BE2C (cell line): ENCODE measurements at regions not wholly inside any gene's neighbourhood (a gene's known extent, or its start where the extent isn't known, plus 50 kb on each side); places are given as distances from the start of the nearest gene placed in this dataset.

Experiments
- DNase-seq: peaks from one replicate; pipeline ENCODE4 v3.0.0-alpha.2; 2020
- H3K27me3 ChIP-seq: fragments of 250-450 bp; sonication (Bioruptor Pico); 2 replicates; pipeline ENCODE4 v1.5.1; 2020; ENCODE audit warnings: mild to moderate bottlenecking
- H3K36me3 ChIP-seq: fragments of 250-450 bp; sonication (Bioruptor Pico); 2 replicates; pipeline ENCODE4 v1.5.1; 2020; ENCODE audit warnings: mild to moderate bottlenecking
- H3K4me1 ChIP-seq: fragments of 250-450 bp; sonication (Bioruptor Pico); 2 replicates; pipeline ENCODE4 v1.5.1; 2020
- H3K4me3 ChIP-seq: 2 replicates; pipeline ENCODE4 v1.5.1; 2011; ENCODE audit warnings: low read depth, low read length
- H3K9me3 ChIP-seq: fragments of 250-450 bp; sonication (Bioruptor Pico); 2 replicates; pipeline ENCODE4 v1.5.1; 2020
- TF ChIP-seq, protein P1 (sequence below): IDR thresholded peaks from 2 replicates; pipeline ENCODE4 v1.5.1; 2012; ENCODE audit warnings: mild to moderate bottlenecking, low read depth, low read length

DNA sequence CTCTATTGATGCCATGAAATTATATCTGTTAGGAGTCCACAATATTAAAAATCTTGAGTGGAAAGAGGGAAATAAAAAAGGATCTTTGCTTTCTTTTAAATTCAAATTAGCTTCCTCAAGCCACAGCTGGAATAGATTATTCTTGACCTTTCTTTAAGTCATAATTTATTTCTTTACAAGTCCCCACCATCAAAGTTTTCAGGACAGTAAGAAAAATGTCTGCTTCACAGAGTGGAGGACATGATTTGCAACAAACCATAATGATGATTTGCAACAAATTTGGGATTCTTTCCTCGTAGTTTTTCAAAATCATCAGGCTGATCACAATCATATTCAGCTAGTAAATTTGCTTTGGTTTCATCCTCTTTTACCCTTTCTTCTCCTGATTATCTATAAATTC is 301.8 kb upstream of the NRIP1 start:
- Histone ChIP-seq H3K9me3 (no peaks in the 10 kb centered on the region), H3K4me3 (no peak overlapping the region), H3K4me1 (peaks cover 4% of the 10 kb centered on the region), H3K27me3 (no peaks in the 10 kb centered on the region), H3K36me3 (no peaks in the 10 kb centered on the region)
- TF ChIP-seq, protein P1, sequence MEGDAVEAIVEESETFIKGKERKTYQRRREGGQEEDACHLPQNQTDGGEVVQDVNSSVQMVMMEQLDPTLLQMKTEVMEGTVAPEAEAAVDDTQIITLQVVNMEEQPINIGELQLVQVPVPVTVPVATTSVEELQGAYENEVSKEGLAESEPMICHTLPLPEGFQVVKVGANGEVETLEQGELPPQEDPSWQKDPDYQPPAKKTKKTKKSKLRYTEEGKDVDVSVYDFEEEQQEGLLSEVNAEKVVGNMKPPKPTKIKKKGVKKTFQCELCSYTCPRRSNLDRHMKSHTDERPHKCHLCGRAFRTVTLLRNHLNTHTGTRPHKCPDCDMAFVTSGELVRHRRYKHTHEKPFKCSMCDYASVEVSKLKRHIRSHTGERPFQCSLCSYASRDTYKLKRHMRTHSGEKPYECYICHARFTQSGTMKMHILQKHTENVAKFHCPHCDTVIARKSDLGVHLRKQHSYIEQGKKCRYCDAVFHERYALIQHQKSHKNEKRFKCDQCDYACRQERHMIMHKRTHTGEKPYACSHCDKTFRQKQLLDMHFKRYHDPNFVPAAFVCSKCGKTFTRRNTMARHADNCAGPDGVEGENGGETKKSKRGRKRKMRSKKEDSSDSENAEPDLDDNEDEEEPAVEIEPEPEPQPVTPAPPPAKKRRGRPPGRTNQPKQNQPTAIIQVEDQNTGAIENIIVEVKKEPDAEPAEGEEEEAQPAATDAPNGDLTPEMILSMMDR, result no peak
- DNase-seq, result no peak

DNA sequence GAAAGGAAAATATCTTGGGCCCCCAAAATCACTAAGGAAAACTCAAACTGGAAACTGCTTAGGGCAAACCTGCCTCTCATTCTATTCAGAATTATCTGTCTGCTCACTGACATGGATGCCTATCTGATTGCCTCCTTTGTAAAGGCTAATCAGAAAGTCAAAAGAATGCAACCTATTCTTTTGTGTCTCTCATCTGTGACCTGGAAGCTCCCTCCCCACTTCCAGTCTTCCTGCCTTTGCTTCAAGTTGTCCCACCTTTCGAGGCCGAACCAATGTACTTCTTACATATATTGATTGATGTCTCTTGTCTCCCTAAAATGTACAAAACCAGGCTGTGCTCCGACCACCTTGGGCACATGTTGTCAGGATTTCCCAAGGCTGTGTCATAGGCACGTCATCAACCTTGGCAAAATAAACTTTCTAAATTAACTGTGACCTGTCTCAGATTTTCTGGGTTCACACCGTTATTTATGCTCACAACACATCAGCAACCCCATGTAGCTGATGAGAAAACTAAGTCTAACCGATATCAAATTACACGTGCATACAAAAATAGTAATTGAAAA is 302.3 kb upstream of the NRIP1 start:
- Histone ChIP-seq H3K4me1 (peaks cover 4% of the 10 kb centered on the region), H3K4me3 (no peak overlapping the region), H3K36me3 (no peaks in the 10 kb centered on the region), H3K9me3 (no peaks in the 10 kb centered on the region), H3K27me3 (no peaks in the 10 kb centered on the region)
- no peak for DNase-seq
- TF ChIP-seq, protein P1, result no peak

DNA sequence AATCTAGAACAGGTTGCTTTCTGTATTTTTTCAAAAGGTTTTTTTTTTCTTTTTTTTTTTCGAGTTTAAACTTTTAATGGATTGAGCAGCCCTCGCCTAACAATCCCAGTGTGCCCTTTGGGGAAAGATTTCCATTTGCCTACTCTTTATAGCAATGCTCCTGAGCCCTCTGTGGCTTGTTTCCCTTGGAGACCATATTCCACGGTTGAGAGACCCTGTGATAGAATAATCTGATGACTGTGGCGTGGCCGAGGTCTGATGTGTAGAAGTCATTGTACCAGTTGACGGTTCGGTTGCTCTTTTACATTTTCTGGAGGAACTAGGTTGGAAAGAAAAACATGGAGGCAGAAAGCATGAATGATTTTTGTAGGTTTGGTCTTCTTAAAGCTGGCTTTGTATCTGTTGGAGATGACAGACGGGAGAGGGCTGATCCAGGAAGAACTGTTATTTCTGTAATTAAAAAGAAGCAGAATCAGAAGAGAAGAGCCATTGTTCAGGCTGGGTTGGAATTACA is 305.7 kb upstream of the NRIP1 start:
- TF ChIP-seq, protein P1, result no peak
- DNase-seq, result no peak
- Histone ChIP-seq H3K4me3 (no peak overlapping the region), H3K9me3 (no peaks in the 10 kb centered on the region), H3K27me3 (no peaks in the 10 kb centered on the region), H3K36me3 (no peaks in the 10 kb centered on the region), H3K4me1 (peaks cover 4% of the 10 kb centered on the region)

DNA sequence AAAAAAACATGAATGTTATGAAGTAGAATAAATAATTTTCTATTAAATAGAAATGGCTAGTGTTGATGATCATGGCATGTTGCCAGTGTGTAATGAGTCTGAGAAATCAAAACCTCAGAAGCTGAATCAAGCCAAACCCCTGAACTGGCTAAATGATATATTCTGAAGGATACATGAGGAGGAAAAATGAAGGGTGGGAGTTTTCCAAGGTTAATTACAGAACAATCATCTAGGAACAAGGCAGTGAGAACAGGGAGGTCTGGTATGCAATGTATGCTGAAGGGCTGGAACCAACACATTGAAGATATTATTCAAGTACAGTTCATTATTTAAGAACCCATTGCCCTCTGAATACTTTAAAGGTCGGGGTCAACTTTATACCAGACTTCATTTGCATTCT is 309.1 kb upstream of the NRIP1 start:
- TF ChIP-seq, protein P1, result no peak
- Histone ChIP-seq H3K9me3 (no peaks in the 10 kb centered on the region), H3K36me3 (no peaks in the 10 kb centered on the region), H3K4me3 (no peak overlapping the region), H3K27me3 (no peaks in the 10 kb centered on the region), H3K4me1 (peaks cover 4% of the 10 kb centered on the region)
- no peak for DNase-seq

DNA sequence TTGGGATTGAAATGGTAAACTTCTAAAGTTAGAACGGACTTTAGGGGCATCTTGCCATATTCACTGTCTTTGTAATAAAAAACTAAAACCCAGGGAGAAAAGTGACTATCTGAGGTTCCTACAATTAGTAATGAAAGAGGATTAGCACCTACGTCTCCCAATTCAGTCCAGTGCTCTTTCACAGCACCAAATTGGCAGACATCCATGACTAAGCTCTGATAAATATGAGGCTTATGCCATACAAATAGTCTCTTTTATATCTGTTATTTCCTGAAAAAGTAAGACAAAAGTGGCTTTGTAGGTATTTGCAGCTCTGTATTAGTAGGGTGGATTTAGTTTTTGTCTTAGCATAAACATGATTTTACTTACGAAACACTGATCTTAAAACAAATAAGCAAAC is 315.0 kb upstream of the NRIP1 start:
- no peak overlapping the region for H3K4me3 ChIP-seq
- no peaks in the 10 kb centered on the region for H3K9me3 ChIP-seq
- no peaks in the 10 kb centered on the region for H3K36me3 ChIP-seq
- TF ChIP-seq, protein P1, result no peak
- no peaks in the 10 kb centered on the region for H3K4me1 ChIP-seq
- no peak for DNase-seq
- no peaks in the 10 kb centered on the region for H3K27me3 ChIP-seq

DNA sequence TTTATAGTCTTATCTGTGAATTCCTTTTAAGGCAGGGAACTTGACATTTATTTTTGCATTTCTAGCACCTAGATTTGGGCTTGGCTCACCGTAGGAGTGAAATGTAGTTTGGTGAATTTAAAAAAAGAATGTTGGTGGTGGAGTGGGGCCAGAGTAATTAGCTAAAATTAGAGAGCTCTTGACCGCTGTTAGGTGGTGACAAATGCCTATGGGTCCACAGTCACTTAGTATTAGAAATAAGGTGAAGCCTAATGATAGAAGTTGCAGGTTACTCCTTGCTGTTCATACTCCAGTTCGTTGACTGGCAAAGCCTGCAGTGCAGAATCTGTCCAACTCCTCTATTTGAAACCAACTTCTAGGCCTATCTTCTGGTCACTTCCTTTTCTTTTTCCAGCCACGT is 318.8 kb upstream of the NRIP1 start:
- no peaks in the 10 kb centered on the region for H3K9me3 ChIP-seq
- no peak for DNase-seq
- no peaks in the 10 kb centered on the region for H3K36me3 ChIP-seq
- H3K4me3 ChIP-seq, result no peak overlapping the region
- no peaks in the 10 kb centered on the region for H3K27me3 ChIP-seq
- no peaks in the 10 kb centered on the region for H3K4me1 ChIP-seq
- TF ChIP-seq, protein P1, result no peak
